WTC11 (cell line): ENCODE measurements at regions not wholly inside any gene's neighbourhood (a gene's known extent, or its start where the extent isn't known, plus 50 kb on each side); places are given as distances from the start of the nearest gene placed in this dataset.

Experiments
- ATAC-seq: fragments of 200-7000 bp; cut with Tn5 transposase; 2 replicates; pipeline ENCODE4 v1.10.0; 2021; ENCODE audit warnings: mild to moderate bottlenecking, moderate library complexity
- CTCF ChIA-PET: fragments of 300-600 bp; sonication (Branson Sonifier 250); formaldehyde crosslinking; loops from one replicate; lab custom pipeline; 2021; ENCODE audit warnings: antibody characterized with exemption; lab: Charles Lee
- POLR2A ChIA-PET: fragments of 350-600 bp; sonication (Branson Sonifier 250); formaldehyde crosslinking; loops from one replicate; lab custom pipeline; 2021; ENCODE audit warnings: antibody characterized with exemption; lab: Charles Lee
- DNase-seq: peaks from one replicate; pipeline ENCODE4 v3.0.0; 2021; ENCODE audit warnings: low spot score
- H3K27ac Mint-ChIP-seq: 2 replicates; pipeline ENCODE4 v1.8.0; 2021; ENCODE audit warnings: mixed read lengths
- H3K27me3 Mint-ChIP-seq: 2 replicates; pipeline ENCODE4 v1.8.0; 2021; ENCODE audit warnings: low read depth, mild to moderate bottlenecking, moderate library complexity, mixed read lengths
- H3K36me3 Mint-ChIP-seq: 2 replicates; pipeline ENCODE4 v1.8.0; 2021; ENCODE audit warnings: mixed read lengths
- H3K4me1 Mint-ChIP-seq: 2 replicates; pipeline ENCODE4 v1.8.0; 2022; ENCODE audit warnings: mixed read lengths
- H3K4me3 Mint-ChIP-seq: 2 replicates; pipeline ENCODE4 v1.8.0; 2021; ENCODE audit warnings: mild to moderate bottlenecking, moderate library complexity, mixed read lengths
- H3K9me3 Mint-ChIP-seq: 2 replicates; pipeline ENCODE4 v1.8.0; 2021; ENCODE audit warnings: mixed read lengths
- ESRRA ChIP-seq: sonication (generic); formaldehyde crosslinking; IDR thresholded peaks from 2 replicates; pipeline ENCODE4 v1.8.1; 2022; ENCODE audit warnings: mild to moderate bottlenecking, missing genetic modification reagents, borderline replicate concordance
- FOXP1 ChIP-seq: sonication (generic); formaldehyde crosslinking; IDR thresholded peaks from 2 replicates; pipeline ENCODE4 v1.8.0; 2022; ENCODE audit warnings: missing genetic modification reagents, mild to moderate bottlenecking, moderate library complexity, borderline replicate concordance
- OVOL2 ChIP-seq: fragments of 250-450 bp; sonication (Bioruptor Pico); IDR thresholded peaks from 2 replicates; pipeline ENCODE4 v1.9.0; 2021; ENCODE audit warnings: mild to moderate bottlenecking, borderline replicate concordance
- SMAD3 ChIP-seq: sonication (generic); formaldehyde crosslinking; IDR thresholded peaks from 2 replicates; pipeline ENCODE4 v1.8.0; 2022; ENCODE audit warnings: missing genetic modification reagents, mild to moderate bottlenecking, borderline replicate concordance
- SMAD4 ChIP-seq: sonication (generic); formaldehyde crosslinking; IDR thresholded peaks from 2 replicates; pipeline ENCODE4 v1.8.0; 2022; ENCODE audit warnings: mild to moderate bottlenecking, missing genetic modification reagents
- ZNF121 ChIP-seq: sonication (generic); formaldehyde crosslinking; IDR thresholded peaks from 2 replicates; pipeline ENCODE4 v1.8.0; 2023; ENCODE audit warnings: missing genetic modification reagents
- TF ChIP-seq, protein P1 (sequence below): sonication (generic); formaldehyde crosslinking; IDR thresholded peaks from 2 replicates; pipeline ENCODE4 v1.8.1; 2023; ENCODE audit warnings: mild to moderate bottlenecking, missing genetic modification reagents, borderline replicate concordance
- TF ChIP-seq, protein P2 (sequence below): sonication (generic); formaldehyde crosslinking; IDR thresholded peaks from 2 replicates; pipeline ENCODE4 v1.8.0; 2023; ENCODE audit warnings: mild to moderate bottlenecking, missing genetic modification reagents
- TF ChIP-seq, protein P3 (sequence below): sonication (generic); formaldehyde crosslinking; IDR thresholded peaks from 2 replicates; pipeline ENCODE4 v1.8.1; 2022; ENCODE audit warnings: mild to moderate bottlenecking, missing genetic modification reagents, moderate library complexity, borderline replicate concordance
- TF ChIP-seq, protein P4 (sequence below): sonication (generic); formaldehyde crosslinking; IDR thresholded peaks from 2 replicates; pipeline ENCODE4 v1.8.1; 2023; ENCODE audit warnings: mild to moderate bottlenecking, missing genetic modification reagents, moderate library complexity
- TF ChIP-seq, protein P5 (sequence below): fragments of 250-450 bp; sonication (Bioruptor Pico); conservative IDR thresholded peaks from 2 replicates; pipeline ENCODE4 v1.9.0; 2021; ENCODE audit warnings: mild to moderate bottlenecking

DNA sequence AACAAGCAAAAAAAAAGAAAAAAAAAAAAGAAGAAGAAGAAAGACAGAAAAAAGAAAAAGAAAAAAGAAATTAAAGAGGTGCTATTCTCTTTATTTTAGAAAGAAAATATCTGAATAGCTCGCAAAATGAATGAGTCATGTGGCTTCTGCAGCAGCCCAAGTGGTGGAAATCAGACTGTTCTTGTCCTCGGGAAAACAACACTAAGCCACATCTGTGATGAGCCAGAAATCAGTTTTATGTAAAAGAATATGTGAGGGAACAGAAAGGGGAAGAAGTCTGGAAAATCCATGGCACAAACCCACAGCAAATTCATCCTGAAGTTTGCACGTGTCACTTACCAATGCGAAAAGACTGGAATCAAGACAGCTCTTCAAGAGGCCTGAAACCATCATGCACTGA, 118.7 kb upstream of the GAS1 start (continued):
- TF ChIP-seq, protein P1, sequence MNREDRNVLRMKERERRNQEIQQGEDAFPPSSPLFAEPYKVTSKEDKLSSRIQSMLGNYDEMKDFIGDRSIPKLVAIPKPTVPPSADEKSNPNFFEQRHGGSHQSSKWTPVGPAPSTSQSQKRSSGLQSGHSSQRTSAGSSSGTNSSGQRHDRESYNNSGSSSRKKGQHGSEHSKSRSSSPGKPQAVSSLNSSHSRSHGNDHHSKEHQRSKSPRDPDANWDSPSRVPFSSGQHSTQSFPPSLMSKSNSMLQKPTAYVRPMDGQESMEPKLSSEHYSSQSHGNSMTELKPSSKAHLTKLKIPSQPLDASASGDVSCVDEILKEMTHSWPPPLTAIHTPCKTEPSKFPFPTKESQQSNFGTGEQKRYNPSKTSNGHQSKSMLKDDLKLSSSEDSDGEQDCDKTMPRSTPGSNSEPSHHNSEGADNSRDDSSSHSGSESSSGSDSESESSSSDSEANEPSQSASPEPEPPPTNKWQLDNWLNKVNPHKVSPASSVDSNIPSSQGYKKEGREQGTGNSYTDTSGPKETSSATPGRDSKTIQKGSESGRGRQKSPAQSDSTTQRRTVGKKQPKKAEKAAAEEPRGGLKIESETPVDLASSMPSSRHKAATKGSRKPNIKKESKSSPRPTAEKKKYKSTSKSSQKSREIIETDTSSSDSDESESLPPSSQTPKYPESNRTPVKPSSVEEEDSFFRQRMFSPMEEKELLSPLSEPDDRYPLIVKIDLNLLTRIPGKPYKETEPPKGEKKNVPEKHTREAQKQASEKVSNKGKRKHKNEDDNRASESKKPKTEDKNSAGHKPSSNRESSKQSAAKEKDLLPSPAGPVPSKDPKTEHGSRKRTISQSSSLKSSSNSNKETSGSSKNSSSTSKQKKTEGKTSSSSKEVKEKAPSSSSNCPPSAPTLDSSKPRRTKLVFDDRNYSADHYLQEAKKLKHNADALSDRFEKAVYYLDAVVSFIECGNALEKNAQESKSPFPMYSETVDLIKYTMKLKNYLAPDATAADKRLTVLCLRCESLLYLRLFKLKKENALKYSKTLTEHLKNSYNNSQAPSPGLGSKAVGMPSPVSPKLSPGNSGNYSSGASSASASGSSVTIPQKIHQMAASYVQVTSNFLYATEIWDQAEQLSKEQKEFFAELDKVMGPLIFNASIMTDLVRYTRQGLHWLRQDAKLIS, result no peak
- TF ChIP-seq FOXP1 (CRISPR knock-in tag), result no peak
- TF ChIP-seq, protein P2, sequence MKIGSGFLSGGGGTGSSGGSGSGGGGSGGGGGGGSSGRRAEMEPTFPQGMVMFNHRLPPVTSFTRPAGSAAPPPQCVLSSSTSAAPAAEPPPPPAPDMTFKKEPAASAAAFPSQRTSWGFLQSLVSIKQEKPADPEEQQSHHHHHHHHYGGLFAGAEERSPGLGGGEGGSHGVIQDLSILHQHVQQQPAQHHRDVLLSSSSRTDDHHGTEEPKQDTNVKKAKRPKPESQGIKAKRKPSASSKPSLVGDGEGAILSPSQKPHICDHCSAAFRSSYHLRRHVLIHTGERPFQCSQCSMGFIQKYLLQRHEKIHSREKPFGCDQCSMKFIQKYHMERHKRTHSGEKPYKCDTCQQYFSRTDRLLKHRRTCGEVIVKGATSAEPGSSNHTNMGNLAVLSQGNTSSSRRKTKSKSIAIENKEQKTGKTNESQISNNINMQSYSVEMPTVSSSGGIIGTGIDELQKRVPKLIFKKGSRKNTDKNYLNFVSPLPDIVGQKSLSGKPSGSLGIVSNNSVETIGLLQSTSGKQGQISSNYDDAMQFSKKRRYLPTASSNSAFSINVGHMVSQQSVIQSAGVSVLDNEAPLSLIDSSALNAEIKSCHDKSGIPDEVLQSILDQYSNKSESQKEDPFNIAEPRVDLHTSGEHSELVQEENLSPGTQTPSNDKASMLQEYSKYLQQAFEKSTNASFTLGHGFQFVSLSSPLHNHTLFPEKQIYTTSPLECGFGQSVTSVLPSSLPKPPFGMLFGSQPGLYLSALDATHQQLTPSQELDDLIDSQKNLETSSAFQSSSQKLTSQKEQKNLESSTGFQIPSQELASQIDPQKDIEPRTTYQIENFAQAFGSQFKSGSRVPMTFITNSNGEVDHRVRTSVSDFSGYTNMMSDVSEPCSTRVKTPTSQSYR, result no peak

DNA sequence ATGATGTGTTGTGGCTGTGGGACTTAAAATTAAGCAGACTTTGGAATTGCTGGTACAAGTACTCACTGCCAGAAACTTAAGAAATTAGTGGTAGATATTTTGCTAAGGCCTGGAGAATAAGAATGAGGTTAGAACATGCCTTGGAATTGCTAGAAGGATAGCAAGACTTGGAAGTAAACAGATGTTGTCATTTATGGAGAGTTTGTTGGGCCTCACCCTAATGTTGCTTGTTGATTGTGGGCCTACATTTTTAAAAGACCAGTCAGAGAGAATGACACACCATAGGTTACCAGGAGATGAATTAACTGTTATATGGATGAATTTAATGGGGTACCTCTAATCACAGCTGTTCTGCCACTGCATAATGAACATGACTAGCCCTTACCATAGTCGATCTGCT, 120.1 kb upstream of the GAS1 start:
- no peak for ATAC-seq
- Mint-ChIP-seq H3K27me3 (no peaks in the 10 kb centered on the region), H3K9me3 (no peaks in the 10 kb centered on the region), H3K27ac (no peak overlapping the region), H3K4me1 (no peaks in the 10 kb centered on the region), H3K4me3 (no peak overlapping the region), H3K36me3 (no peaks in the 10 kb centered on the region)
- ChIA-PET POLR2A (no interaction called here), CTCF (no interaction called here)
- no peak for DNase-seq
- TF ChIP-seq, protein P3, sequence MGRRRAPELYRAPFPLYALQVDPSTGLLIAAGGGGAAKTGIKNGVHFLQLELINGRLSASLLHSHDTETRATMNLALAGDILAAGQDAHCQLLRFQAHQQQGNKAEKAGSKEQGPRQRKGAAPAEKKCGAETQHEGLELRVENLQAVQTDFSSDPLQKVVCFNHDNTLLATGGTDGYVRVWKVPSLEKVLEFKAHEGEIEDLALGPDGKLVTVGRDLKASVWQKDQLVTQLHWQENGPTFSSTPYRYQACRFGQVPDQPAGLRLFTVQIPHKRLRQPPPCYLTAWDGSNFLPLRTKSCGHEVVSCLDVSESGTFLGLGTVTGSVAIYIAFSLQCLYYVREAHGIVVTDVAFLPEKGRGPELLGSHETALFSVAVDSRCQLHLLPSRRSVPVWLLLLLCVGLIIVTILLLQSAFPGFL (CRISPR knock-in tag), result no peak
- TF ChIP-seq, protein P4, sequence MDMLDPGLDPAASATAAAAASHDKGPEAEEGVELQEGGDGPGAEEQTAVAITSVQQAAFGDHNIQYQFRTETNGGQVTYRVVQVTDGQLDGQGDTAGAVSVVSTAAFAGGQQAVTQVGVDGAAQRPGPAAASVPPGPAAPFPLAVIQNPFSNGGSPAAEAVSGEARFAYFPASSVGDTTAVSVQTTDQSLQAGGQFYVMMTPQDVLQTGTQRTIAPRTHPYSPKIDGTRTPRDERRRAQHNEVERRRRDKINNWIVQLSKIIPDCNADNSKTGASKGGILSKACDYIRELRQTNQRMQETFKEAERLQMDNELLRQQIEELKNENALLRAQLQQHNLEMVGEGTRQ, result no peak
- TF ChIP-seq, protein P5, sequence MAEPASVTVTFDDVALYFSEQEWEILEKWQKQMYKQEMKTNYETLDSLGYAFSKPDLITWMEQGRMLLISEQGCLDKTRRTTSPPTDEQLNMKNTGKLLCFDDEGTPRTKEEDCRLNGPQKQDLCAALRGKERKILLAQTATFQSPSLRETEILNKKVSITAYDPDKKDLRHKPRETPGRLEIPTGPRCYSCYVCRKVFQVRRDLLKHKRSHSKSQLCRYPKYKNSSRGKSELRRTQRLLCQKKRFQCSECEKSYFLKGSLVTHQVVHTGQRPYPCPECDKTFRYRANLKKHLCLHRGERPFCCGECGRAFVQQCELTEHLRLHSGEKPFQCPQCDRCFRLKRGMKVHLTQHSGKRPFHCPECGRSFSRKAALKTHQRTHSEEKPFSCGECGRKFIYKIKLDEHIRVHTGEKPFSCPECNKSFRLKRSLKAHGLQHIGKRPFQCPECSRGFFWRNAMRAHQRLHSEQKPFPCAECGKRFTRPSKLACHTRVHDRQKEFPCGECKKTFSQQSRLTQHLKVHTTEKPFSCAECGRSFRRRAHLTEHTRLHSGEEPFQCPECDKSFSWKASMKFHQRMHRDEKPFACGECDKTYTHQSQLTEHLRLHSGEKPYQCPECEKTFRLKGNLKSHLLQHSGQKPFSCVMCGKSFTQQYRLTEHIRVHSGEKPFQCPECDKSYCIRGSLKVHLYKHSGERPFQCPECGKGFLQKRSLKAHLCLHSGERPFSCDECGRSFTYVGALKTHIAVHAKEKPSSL (CRISPR knock-in tag), result no peak

DNA sequence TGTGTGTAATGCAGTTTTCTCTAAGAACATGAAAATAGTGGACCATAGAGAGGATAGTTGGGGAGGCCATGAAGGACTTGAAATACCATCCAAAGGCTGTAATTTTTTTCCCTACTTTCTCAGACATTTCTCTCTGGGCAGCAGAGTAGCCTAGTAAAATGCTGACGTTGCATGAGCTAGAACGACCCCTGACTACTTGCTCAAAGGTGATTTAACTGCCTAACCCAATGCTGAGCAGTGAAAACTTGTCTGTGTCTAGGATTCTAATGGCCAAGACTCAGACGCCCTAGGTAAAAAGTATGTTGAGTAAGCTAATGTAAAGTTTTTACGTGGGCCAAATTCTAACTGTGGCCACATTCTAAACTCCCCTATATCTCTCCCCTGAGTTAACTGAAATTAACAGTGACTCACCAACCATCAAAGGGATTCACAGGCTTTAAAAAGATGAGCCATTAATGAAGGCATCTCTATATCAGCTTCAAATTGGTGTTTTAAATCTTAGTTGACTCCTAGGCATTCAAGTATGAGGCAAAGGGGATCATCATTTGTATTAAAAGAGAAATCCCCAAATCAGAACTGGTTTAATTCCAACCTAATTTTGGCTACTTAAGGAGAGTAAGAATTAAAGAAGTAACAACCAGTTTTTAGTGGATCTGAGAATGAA, 121.0 kb upstream of the GAS1 start:
- H3K36me3 Mint-ChIP-seq, result no peaks in the 10 kb centered on the region
- POLR2A ChIA-PET, result no interaction called here
- TF ChIP-seq OVOL2 (CRISPR knock-in tag) (no peak), ZNF121 (CRISPR knock-in tag) (no peak), SMAD4 (CRISPR knock-in tag) (no peak), ESRRA (CRISPR knock-in tag) (no peak), SMAD3 (no peak)
- TF ChIP-seq, protein P1, result no peak
- TF ChIP-seq, all 79 proteins: peak for 0
- no peak for ATAC-seq
- Mint-ChIP-seq H3K27ac (no peak overlapping the region), H3K4me1 (no peaks in the 10 kb centered on the region), H3K27me3 (no peaks in the 10 kb centered on the region), H3K4me3 (no peak overlapping the region), H3K9me3 (no peaks in the 10 kb centered on the region)
- CTCF ChIA-PET, result no interaction called here
- DNase-seq, result no peak
